Hepatocyte (in vitro differentiated cells): ENCODE measurements at regions not wholly inside any gene's neighbourhood (a gene's known extent, or its start where the extent isn't known, plus 50 kb on each side); places are given as distances from the start of the nearest gene placed in this dataset.

ENCODE experiments used
- CTCF ChIP-seq: fragments of 200-600 bp; sonication (generic); IDR thresholded peaks from 2 replicates; pipeline ENCODE4 v1.5.1; 2016; ENCODE audit warnings: antibody characterized with exemption, mild to moderate bottlenecking; ENCODE audit not compliant: poor library complexity
- EZH2 ChIP-seq: fragments of 200-600 bp; sonication (generic); IDR thresholded peaks from 2 replicates; pipeline ENCODE4 v1.6.1; 2016; ENCODE audit warnings: antibody characterized with exemption, mild to moderate bottlenecking, borderline replicate concordance
- EZH2phosphoT487 ChIP-seq: fragments of 200-600 bp; sonication (generic); IDR thresholded peaks from one replicate; pipeline ENCODE4 v1.6.1; 2018; ENCODE audit warnings: antibody characterized with exemption, mild to moderate bottlenecking, low read depth, moderate library complexity; ENCODE audit not compliant: unreplicated experiment, severe bottlenecking

GRCh38 chr14:58797010-58797429, 159.3 kb downstream of the DACT1 start:
- TF ChIP-seq CTCF: no peak
- TF ChIP-seq EZH2phosphoT487: no peak
- TF ChIP-seq EZH2: no peak
